ENCODE measurements at regions not wholly inside any gene's neighbourhood (a gene's known extent, or its start where the extent isn't known, plus 50 kb on each side); places are given as distances from the start of the nearest gene placed in this dataset.

GRCh38 chr1:190540366-190540765 lies 62.7 kb upstream of the BRINP3 start:
- no peak for DNase-seq

DNA sequence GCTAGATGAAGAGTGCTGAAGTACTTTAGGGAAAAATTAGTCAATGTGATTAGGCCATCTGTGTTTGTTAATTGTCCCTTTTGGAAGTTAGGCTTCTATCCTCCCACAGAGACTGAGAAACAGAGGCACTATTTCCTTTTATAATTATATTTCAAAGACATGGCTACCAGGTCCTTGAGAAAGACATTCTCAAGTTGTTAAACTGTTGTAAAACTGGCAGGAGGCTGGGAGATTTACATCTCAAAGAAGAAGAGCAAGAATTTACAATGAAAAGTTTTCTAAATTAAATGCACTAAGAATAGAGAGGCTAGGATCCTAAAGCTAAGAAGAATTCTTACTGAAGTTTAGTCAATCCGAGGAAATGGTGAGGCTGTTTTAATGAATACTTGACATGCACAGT lies 74.0 kb upstream of the BRINP3 start:
- DNase-seq, result no peak

DNA sequence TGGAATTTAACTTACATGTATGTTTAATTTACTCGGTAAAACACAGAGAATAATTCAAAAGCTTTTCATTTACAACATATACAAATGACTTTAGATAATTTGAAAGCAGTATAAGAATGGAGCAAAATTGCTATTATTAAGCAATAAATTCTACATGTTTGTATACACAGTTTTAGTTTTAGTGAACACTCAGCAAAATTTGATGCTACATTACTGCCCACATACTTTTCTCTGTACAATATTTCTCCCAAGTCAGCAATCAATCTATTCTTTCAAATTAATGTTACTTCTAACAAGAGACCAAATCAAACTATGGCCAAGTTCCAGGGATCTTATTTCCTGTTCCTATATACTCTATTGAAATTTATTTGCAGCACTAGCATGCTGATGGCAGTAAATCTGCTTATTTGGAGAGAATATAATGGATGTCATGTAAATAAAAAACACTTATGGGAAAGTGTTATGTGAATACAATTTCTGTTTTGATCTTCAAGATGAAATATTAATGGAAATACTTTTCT lies 82.6 kb upstream of the BRINP3 start:
- no peak for DNase-seq

- no peak for DNase-seq
Observed at GRCh38 chr1:190563230-190563629, 85.6 kb upstream of the BRINP3 start.

GRCh38 chr1:190564117-190564516 lies 86.5 kb upstream of the BRINP3 start:
- DNase-seq, result no peak

DNA sequence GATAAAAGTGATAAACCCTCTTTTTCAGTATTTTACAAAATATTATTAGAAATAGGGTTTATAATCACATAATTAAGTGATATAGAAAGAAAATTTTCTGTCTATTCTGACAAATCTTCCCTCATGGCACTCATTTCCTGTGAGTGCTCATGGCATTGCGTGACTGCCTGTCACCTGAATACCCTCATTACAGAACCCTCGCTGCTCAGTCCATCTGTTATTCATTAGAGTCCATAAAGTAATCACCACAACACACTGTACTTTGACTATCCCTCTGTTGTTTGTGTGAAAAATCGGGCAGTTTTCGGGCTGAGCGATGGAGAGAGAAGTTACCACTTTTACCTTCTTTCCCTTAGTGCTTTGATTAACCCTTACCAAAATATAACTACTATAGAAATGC lies 100.4 kb upstream of the BRINP3 start:
- no peak for DNase-seq

DNA sequence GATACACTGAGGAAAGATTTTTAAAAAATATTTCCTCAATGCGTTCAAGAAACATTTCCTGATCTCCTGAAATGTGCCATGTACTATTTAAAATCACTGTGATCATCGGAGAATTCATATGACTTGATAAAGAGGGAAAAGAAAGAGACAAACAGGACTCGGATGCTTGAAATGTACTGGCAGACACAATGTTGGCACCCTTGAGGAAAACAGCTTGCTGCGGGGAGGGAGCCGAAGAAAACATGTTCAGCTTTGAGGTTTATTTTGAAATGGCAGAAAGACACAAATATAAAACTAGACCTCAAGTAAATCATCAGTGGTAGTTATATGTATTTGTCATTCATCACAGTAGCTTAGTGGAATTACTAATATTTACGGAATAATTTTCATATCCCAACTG lies 100.9 kb upstream of the BRINP3 start:
- no peak for DNase-seq

- no peak for DNase-seq
Observed at GRCh38 chr1:190579552-190580193, 102.0 kb upstream of the BRINP3 start.

DNA sequence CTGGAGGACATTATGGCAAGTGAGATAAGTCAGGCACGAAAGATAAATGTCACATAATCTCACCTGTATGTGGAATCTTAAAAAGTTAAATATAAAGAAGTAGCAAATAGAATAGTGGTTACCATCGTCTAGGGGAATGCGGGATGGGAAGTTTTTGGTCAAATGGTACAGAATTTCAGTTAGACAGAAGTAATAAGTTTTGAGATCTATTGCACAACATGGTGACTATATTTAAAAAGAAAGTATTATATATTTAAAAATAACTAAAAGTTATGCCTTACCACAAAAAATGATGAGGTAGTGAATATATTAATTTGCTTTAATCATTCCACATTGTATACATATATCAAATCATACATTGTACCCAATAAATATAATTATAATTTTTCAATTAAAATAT lies 106.2 kb upstream of the BRINP3 start:
- no peak for DNase-seq

- no peak for DNase-seq
Observed at GRCh38 chr1:190588424-190588823, 110.8 kb upstream of the BRINP3 start.

GRCh38 chr1:190595438-190595837 lies 117.8 kb upstream of the BRINP3 start:
- DNase-seq, result no peak

DNA sequence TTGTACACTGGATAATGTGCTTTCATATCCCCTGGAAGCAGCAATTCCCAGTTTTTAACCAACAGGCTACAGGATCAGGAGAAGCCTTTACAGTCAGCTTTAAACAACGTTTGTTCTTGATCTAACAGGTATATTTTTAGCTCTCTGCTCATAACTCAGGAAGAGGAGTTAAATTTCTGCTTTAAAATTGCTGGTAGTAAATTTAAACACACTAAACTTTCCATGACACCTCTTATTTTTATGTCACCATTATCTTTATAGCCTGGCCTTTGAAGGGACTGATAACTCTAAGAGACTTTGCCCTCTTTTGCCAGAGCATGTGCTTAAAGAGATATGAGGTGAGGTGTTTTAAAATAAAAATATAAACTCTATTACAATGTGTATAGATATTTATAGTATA lies 119.6 kb upstream of the BRINP3 start:
- no peak for DNase-seq

DNA sequence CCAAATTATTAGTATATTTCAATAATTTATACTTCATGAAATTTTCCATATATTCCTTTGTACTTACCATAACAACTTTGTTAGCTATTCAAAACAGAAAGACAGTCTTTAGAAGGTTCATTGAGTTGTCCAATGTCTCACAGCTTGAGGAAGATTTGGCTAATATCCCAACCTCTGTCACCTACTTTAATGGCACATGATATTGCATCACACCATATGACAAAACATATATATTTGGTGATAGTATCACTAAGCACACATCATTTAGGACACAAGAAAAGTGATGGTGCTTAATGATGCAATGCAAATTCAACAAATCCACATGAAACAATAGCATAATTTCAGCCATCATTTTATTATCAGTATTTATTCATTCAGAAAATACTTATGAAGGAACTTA lies 122.0 kb upstream of the BRINP3 start:
- DNase-seq, result no peak

- no peak for DNase-seq
Observed at GRCh38 chr1:190602325-190602724, 124.7 kb upstream of the BRINP3 start.

DNA sequence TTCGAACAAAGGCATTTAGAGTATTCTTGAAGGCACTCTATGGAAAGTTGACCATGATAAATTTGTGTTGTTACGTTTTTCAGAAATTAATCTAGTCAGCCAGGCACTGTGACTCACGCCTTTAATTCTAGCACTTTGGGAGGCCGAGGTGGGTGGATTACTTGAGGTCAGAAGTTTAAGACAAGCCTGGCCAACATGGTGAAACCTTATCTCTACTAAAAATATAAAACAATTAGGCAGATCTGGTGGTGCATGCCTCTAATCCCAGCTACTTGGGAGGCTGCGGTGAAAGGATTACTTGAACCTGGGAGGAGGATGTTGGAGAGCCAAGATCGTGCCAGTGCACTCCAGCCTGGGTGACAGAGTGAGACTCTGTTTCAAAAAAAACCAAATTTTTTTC lies 130.6 kb upstream of the BRINP3 start:
- no peak for DNase-seq

- DNase-seq, result no peak
Observed at GRCh38 chr1:190615818-190616217, 138.2 kb upstream of the BRINP3 start.

DNA sequence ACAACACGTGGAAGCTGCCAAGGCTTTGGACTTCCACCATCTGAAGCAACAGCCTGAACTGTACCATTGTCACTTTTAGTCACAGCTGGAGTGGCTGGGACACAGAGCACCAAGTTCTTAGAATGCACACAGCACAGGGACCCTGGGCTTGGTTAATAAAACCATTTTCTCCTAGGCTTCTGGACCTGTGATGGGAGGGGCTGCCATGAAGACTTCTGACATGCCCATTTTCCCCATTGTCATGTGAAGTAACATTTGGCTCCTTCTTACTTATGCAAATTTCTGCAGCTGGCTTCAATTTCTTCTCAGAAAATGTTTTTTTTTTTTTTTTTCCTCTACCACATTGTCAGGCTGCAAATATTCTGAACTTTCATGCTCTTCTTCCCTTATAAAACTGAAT lies 138.6 kb upstream of the BRINP3 start:
- no peak for DNase-seq

- no peak for DNase-seq
Observed at GRCh38 chr1:190619724-190620123, 142.1 kb upstream of the BRINP3 start.

DNA sequence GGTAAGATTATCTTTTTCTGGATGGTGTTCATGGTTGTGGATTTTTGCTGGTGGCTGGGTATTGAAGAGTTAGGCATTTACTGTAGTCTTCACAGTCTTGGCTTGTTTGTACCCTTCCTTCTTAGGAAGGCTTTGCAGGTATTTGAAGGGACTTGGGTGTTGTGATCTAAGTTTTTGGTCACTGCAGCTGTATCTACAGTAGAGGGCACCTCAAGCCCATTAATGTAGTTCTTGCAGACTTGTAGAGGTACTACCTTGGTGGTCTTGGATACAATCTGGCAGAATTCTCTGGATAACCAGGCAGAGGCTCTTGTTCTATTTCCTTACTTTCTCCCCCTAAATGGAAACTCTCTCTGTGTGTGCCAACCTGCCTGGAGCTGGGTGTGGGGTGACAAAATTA lies 155.8 kb upstream of the BRINP3 start:
- DNase-seq, result no peak

GRCh38 chr1:190634134-190634533 lies 156.5 kb upstream of the BRINP3 start:
- DNase-seq, result no peak

DNA sequence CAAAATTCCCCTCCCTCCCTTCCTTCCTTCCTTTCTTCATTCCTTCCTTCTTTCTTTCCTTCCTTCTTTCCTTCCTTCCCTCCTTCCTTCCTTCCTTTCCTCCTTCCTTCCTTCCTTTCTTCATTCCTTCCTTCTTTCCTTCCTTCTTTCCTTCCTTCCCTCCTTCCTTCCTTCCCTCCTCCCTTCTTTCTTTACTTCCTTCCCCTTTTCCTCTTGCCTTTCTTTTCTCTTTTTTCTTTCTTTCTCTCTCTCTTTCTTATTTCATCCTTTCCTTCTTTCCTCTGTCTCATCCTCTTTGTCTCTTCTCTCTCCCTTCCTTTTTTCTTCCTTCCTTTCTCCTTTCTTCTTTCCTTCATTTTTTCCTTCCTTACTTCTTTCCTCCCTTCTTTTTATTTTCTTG lies 171.9 kb upstream of the BRINP3 start:
- no peak for DNase-seq

GRCh38 chr1:190658907-190659306 lies 181.2 kb upstream of the BRINP3 start:
- DNase-seq, result no peak

DNA sequence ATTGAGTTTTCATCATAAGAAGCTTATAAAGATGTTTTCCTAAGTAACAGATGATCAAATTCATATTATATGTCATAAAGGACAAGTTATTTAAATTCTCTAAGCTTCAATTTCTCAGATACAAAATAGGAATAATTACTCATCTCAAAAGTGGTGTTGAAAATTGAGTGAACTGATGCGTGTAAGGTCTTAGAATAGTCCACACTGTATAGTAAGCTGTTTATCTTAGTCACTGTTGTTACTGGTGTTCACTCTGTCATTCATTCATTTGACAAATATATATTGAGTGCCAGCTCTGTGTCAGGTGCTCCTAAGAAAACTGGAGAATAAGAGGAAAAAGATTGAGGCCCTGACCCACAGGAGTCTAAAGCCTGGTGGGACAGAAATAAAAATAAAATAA lies 186.3 kb upstream of the BRINP3 start:
- no peak for DNase-seq

GRCh38 chr1:190665045-190665444 lies 187.4 kb upstream of the BRINP3 start:
- no peak for DNase-seq

- DNase-seq, result no peak
Observed at GRCh38 chr1:190667914-190668313, 190.2 kb upstream of the BRINP3 start.
